Mammary epithelial cell (primary cell): ENCODE measurements at regions not wholly inside any gene's neighbourhood (a gene's known extent, or its start where the extent isn't known, plus 50 kb on each side); places are given as distances from the start of the nearest gene placed in this dataset.

Experiments used
- EZH2 ChIP-seq: IDR thresholded peaks from 2 replicates; pipeline ENCODE4 v1.6.1; 2012; ENCODE audit warnings: low read length, inconsistent platforms, borderline replicate concordance
- TF ChIP-seq, protein P1 (sequence below), 2 donors: IDR thresholded peaks in 1 of 2; conservative IDR thresholded peaks in 1 of 2; 2 replicates each; pipeline ENCODE4 v1.5.1; 2011 to 2012; ENCODE audit warnings: inconsistent platforms in 2 of 2, low read length in 2 of 2, mild to moderate bottlenecking in 2 of 2, control low read depth in 1 of 2, low read depth in 1 of 2; ENCODE audit not compliant: insufficient read depth in 1 of 2; ENCODE audit errors: extremely low read depth in 1 of 2

DNA sequence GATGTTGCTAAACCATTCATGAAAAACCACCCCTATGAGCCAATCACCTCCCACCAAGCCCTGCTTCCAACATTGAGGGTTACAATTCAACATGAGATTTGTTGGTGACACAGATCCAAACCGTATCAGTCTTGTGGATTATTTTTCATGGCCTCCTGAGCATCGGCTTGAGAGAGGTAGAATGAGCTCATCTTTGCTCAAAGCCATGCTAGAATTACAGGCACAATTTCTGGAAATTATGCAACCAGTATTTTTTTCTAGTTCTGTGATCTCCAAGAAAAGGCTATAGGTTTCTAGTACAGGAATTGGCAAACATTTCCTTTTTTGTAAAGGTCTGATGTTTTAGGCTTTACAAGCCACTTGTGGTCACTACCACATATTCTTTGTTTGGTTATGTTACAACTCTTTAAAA, 219.4 kb downstream of the DUSP10 start:
- TF ChIP-seq, protein P1, sequence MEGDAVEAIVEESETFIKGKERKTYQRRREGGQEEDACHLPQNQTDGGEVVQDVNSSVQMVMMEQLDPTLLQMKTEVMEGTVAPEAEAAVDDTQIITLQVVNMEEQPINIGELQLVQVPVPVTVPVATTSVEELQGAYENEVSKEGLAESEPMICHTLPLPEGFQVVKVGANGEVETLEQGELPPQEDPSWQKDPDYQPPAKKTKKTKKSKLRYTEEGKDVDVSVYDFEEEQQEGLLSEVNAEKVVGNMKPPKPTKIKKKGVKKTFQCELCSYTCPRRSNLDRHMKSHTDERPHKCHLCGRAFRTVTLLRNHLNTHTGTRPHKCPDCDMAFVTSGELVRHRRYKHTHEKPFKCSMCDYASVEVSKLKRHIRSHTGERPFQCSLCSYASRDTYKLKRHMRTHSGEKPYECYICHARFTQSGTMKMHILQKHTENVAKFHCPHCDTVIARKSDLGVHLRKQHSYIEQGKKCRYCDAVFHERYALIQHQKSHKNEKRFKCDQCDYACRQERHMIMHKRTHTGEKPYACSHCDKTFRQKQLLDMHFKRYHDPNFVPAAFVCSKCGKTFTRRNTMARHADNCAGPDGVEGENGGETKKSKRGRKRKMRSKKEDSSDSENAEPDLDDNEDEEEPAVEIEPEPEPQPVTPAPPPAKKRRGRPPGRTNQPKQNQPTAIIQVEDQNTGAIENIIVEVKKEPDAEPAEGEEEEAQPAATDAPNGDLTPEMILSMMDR (conservative IDR thresholded peaks at IDR 0.05 in 1 of 2, IDR thresholded peaks at IDR 0.05 in 1 of 2; ENCODE audit: extremely low read depth in 1 of 2, insufficient read depth in 1 of 2, low read depth in 1 of 2, low read length in 2 of 2): no peak
- no peak for TF ChIP-seq EZH2
